K562 (cell line): ENCODE measurements at regions not wholly inside any gene's neighbourhood (a gene's known extent, or its start where the extent isn't known, plus 50 kb on each side); places are given as distances from the start of the nearest gene placed in this dataset.

Experiments used
- ATAC-seq: fragments of 200-7000 bp; cut with Tn5 transposase; 3 replicates; pipeline ENCODE4 v1.9.1; 2020; ENCODE audit warnings: moderate library complexity
- BruUV-seq: library from RNA; stranded (reverse); fragments of 400-500 nt; replicated peaks from 2 replicates; lab custom pipeline; 2021; lab: Mats Ljungman, UMichigan
- CTCF ChIA-PET: fragments of 300-600 bp; formaldehyde crosslinking; extraction: SDS; loops from one replicate; lab custom pipeline; 2021; ENCODE audit warnings: low intra/inter-chr PET ratio; lab: Yijun Ruan, JAX
- POLR2A ChIA-PET: fragments of 300-600, 350-650 bp; sonication (Branson Sonifier 250); formaldehyde crosslinking; extraction: SDS; loops from one replicate; lab custom pipeline; 2021; ENCODE audit warnings: antibody characterized with exemption, inconsistent platforms; lab: Yijun Ruan, JAX
- DNase-seq, 4 experiments: peaks; one replicate each; pipeline versions ENCODE4 v3.0.0 to v3.0.0-alpha.2; 2011 to 2018; ENCODE audit warnings: low spot score in 3 of 4, mixed read lengths in 3 of 4; ENCODE audit errors: extremely low read depth in 1 of 4
- FAIRE-seq: peaks from 2 replicates; lab custom pipeline; 2011; peaks lifted over from hg19 to GRCh38; lab: Jason Lieb, UNC
- H2AFZ ChIP-seq: 2 replicates; pipeline ENCODE4 v1.6.0; 2011; ENCODE audit warnings: low read depth, low read length, control low read depth, inconsistent platforms
- H3K27ac ChIP-seq: fragments of 200-600 bp; 3 replicates; pipeline ENCODE4 v1.8.0; 2011; ENCODE audit warnings: low read depth, mild to moderate bottlenecking, control low read depth, inconsistent platforms, low read length, moderate library complexity, mixed read lengths; ENCODE audit errors: extremely low read depth
- H3K27me3 ChIP-seq, 2 experiments: fragments of 300-600 bp in 1 of 2; 2 replicates in 1 of 2; 3 replicates in 1 of 2; pipeline versions ENCODE4 v1.6.0 to v1.8.0; 2011; ENCODE audit warnings: inconsistent platforms in 2 of 2, low read length in 2 of 2, mild to moderate bottlenecking in 1 of 2, mixed read lengths in 1 of 2, moderate library complexity in 1 of 2; ENCODE audit not compliant: control insufficient read depth in 2 of 2, insufficient read depth in 2 of 2
- H3K36me3 ChIP-seq: fragments of 300-600 bp; 3 replicates; pipeline ENCODE4 v1.8.0; 2011; ENCODE audit warnings: mild to moderate bottlenecking, low read length, inconsistent platforms; ENCODE audit not compliant: control insufficient read depth, insufficient read depth
- H3K4me1 ChIP-seq, 2 experiments: fragments of 200-600 bp in 1 of 2; replicated peaks in 1 of 2; 2 replicates in 1 of 2; 3 replicates in 1 of 2; pipeline versions ENCODE4 v1.5.1 to v1.8.0; 2011; ENCODE audit warnings: inconsistent platforms in 2 of 2, low read length in 2 of 2, mild to moderate bottlenecking in 1 of 2, mixed read lengths in 1 of 2, moderate library complexity in 1 of 2; ENCODE audit not compliant: control insufficient read depth in 2 of 2, insufficient read depth in 2 of 2
- H3K4me2 ChIP-seq: 2 replicates; pipeline ENCODE4 v1.6.1; 2011; ENCODE audit warnings: low read length, control low read depth, inconsistent platforms, mixed read lengths; ENCODE audit not compliant: insufficient read depth
- H3K4me3 ChIP-seq: fragments of 200-600 bp; sonication (generic), shearing (Covaris generic); 2 replicates; pipeline ENCODE4 v1.5.1; 2016; ENCODE audit warnings: control low read depth, inconsistent platforms
- H3K79me2 ChIP-seq: fragments of 200-600 bp; 3 replicates; pipeline ENCODE4 v1.8.0; 2011; ENCODE audit warnings: low read length, inconsistent platforms; ENCODE audit not compliant: control insufficient read depth, insufficient read depth
- H3K9ac ChIP-seq, 2 experiments: 2 replicates each; pipeline versions ENCODE4 v1.6.0 to v1.6.1; 2011; ENCODE audit warnings: low read depth in 2 of 2, low read length in 2 of 2, control low read depth in 1 of 2, inconsistent platforms in 1 of 2, mild to moderate bottlenecking in 1 of 2, mixed read lengths in 1 of 2; ENCODE audit not compliant: insufficient read depth in 1 of 2
- H3K9me1 ChIP-seq: one replicate; pipeline ENCODE4 v1.6.0; 2011; ENCODE audit warnings: inconsistent platforms, mild to moderate bottlenecking, low read length, moderate library complexity; ENCODE audit not compliant: control insufficient read depth, insufficient read depth
- H3K9me3 ChIP-seq: replicated peaks from 2 replicates; pipeline ENCODE4 v1.5.1; 2011; ENCODE audit warnings: low read depth, low read length, inconsistent platforms; ENCODE audit not compliant: control insufficient read depth, insufficient read depth
- H4K20me1 ChIP-seq: replicated peaks from 2 replicates; pipeline ENCODE4 v1.6.1; 2011; ENCODE audit warnings: low read length, inconsistent platforms, mixed read lengths; ENCODE audit not compliant: control insufficient read depth, insufficient read depth
- ETS1 ChIP-seq: conservative IDR thresholded peaks from 2 replicates; pipeline ENCODE4 v1.6.1; 2011; ENCODE audit warnings: low read depth, mild to moderate bottlenecking, low read length; ENCODE audit not compliant: control insufficient read depth
- FOXO4 ChIP-seq: fragments of 450-650 bp; formaldehyde crosslinking; IDR thresholded peaks from 2 replicates; pipeline ENCODE4 v1.4.0; 2020; ENCODE audit warnings: mild to moderate bottlenecking, moderate library complexity
- GTF2A2 ChIP-seq: IDR thresholded peaks from 2 replicates; pipeline ENCODE4 v1.6.1; 2016; ENCODE audit warnings: mild to moderate bottlenecking, missing genetic modification characterization, missing compliant biosample characterization
- HNRNPL ChIP-seq: fragments of 200-400 bp; formaldehyde crosslinking; IDR thresholded peaks from 2 replicates; pipeline ENCODE4 v1.6.1; 2017; ENCODE audit warnings: low read depth, mild to moderate bottlenecking, low read length
- JUNB ChIP-seq: fragments of 450-650 bp; formaldehyde crosslinking; conservative IDR thresholded peaks from 2 replicates; pipeline ENCODE4 v1.4.0; 2020; ENCODE audit warnings: mild to moderate bottlenecking
- NONO ChIP-seq, 2 experiments: fragments of 200-400 bp in 1 of 2; fragments of 450-650 bp in 1 of 2; formaldehyde crosslinking in 1 of 2; IDR thresholded peaks; 2 replicates each; pipeline ENCODE4 v1.6.1; 2017; ENCODE audit warnings: low read depth in 2 of 2, mild to moderate bottlenecking in 2 of 2, moderate library complexity in 2 of 2, low read length in 1 of 2
- RBM39 ChIP-seq: fragments of 200-400 bp; formaldehyde crosslinking; optimal IDR thresholded peaks from 2 replicates; pipeline ENCODE3; 2018; ENCODE audit warnings: low read depth, low read length
- STAT6 ChIP-seq: sonication (generic); formaldehyde crosslinking; IDR thresholded peaks from 2 replicates; pipeline ENCODE4 v1.8.1; 2023; ENCODE audit warnings: mild to moderate bottlenecking, missing genetic modification reagents
- ZC3H11A ChIP-seq: IDR thresholded peaks from 2 replicates; pipeline ENCODE4 v1.6.1; 2012; ENCODE audit warnings: low read depth, low read length, improper control_type of control experiment
- ZNF644 ChIP-seq: fragments of 200-800 bp; sonication (Bioruptor generic); IDR thresholded peaks from 2 replicates; pipeline ENCODE4 v1.6.1; 2016; ENCODE audit warnings: low read depth, missing genetic modification characterization, missing compliant biosample characterization
- ZSCAN29 ChIP-seq: fragments of 450-650 bp; IDR thresholded peaks from 2 replicates; pipeline ENCODE4 v1.6.1; 2017
- WGBS: fragments of 100-300 bp; shearing (Covaris generic); methylation state at CpG from one replicate; pipeline ENCODE4 v1.1.6; 2016; ENCODE audit warnings: low coverage, mixed read lengths; ENCODE audit not compliant: insufficient coverage; ENCODE audit errors: missing lambda C conversion rate; 5-methylcytosine and 5-hydroxymethylcytosine counted together
- in situ Hi-C: fragments of 300-500 bp; cut with MboI; formaldehyde crosslinking; loops from 4 replicates; pipeline ENCODE4 v1.15.0; 2018; ENCODE audit warnings: inconsistent platforms, mixed read lengths
- intact Hi-C: fragments of 100-400 bp; cut with micrococcal nuclease; formaldehyde crosslinking; loops from 2 replicates; pipeline ENCODE4 v1.14.2; 2022
- TF ChIP-seq, protein P1 (sequence below): sonication (generic); formaldehyde crosslinking; IDR thresholded peaks from 2 replicates; pipeline ENCODE4 v1.8.0; 2022; ENCODE audit warnings: missing genetic modification reagents, mild to moderate bottlenecking, borderline replicate concordance
- TF ChIP-seq, protein P2 (sequence below): fragments of 250-450 bp; sonication (Bioruptor Pico); IDR thresholded peaks from 2 replicates; pipeline ENCODE4 v1.5.0; 2021
- TF ChIP-seq, protein P3 (sequence below): sonication (generic); formaldehyde crosslinking; IDR thresholded peaks from 2 replicates; pipeline ENCODE4 v1.9.0; 2022; ENCODE audit warnings: mild to moderate bottlenecking, missing genetic modification reagents

DNA sequence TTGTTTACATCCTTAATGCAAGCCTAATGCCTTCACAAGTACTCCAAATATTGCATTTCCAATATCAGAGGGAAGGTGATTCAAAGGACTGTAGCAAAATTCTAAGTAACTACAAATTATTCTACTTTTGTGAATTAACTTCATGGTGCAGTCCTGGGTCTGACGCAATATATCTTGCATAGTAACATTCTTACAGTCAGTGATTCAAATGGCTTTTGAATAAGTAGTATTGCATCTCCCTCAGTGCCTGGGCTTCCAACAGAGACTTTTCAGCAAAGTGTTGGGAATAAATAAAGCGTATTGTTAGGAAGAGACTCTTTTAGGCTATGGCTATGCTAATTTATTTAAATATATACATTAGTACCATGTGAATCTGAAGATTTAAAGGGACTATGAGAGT, 564.7 kb upstream of the COBL start:
- Histone ChIP-seq H3K9me3 (no peaks in the 10 kb centered on the region; the same call in 1 of the 2 replicates), H3K9ac (no peak overlapping the region), H3K4me2 (no peak overlapping the region), H3K27me3 (no peaks in the 10 kb centered on the region), H3K36me3 (no peaks in the 10 kb centered on the region), H3K4me1 (no peaks in the 10 kb centered on the region), H3K79me2 (no peaks in the 10 kb centered on the region), H3K9me1 (no peaks in the 10 kb centered on the region), H2AFZ (no peak overlapping the region), H3K4me3 (no peak overlapping the region), H4K20me1 (no peaks in the 10 kb centered on the region), H3K27ac (no peak overlapping the region)
- CTCF ChIA-PET = no interaction called here
- no peak for DNase-seq
- BruUV-seq = no TSS peak
- intact Hi-C loops = no loop called here
- POLR2A ChIA-PET = no interaction called here
- ATAC-seq = no peak
- in situ Hi-C loops = no loop called here
- 0% methylated on average over 2 of the region's 2 CpGs for WGBS
- FAIRE-seq = no peak
- TF ChIP-seq ETS1 (no peak), STAT6 (no peak), ZSCAN29 (no peak), NONO (IDR thresholded peaks at IDR 0.05; ENCODE audit: low read depth in 2 of 2, low read length in 1 of 2) (no peak), GTF2A2 (tag) (no peak), ZC3H11A (no peak), RBM39 (no peak), ZNF644 (tag) (no peak), FOXO4 (no peak), HNRNPL (no peak), JUNB (CRISPR knock-in tag) (no peak)
- TF ChIP-seq, protein P1, sequence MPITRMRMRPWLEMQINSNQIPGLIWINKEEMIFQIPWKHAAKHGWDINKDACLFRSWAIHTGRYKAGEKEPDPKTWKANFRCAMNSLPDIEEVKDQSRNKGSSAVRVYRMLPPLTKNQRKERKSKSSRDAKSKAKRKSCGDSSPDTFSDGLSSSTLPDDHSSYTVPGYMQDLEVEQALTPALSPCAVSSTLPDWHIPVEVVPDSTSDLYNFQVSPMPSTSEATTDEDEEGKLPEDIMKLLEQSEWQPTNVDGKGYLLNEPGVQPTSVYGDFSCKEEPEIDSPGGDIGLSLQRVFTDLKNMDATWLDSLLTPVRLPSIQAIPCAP = no peak
- TF ChIP-seq, protein P2, sequence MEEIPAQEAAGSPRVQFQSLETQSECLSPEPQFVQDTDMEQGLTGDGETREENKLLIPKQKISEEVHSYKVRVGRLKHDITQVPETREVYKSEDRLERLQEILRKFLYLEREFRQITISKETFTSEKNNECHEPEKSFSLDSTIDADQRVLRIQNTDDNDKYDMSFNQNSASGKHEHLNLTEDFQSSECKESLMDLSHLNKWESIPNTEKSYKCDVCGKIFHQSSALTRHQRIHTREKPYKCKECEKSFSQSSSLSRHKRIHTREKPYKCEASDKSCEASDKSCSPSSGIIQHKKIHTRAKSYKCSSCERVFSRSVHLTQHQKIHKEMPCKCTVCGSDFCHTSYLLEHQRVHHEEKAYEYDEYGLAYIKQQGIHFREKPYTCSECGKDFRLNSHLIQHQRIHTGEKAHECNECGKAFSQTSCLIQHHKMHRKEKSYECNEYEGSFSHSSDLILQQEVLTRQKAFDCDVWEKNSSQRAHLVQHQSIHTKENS (CRISPR knock-in tag) = no peak
- TF ChIP-seq, protein P3, sequence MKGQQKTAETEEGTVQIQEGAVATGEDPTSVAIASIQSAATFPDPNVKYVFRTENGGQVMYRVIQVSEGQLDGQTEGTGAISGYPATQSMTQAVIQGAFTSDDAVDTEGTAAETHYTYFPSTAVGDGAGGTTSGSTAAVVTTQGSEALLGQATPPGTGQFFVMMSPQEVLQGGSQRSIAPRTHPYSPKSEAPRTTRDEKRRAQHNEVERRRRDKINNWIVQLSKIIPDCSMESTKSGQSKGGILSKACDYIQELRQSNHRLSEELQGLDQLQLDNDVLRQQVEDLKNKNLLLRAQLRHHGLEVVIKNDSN (CRISPR knock-in tag) = no peak
